GM12878 (cell line): ENCODE measurements at regions not wholly inside any gene's neighbourhood (a gene's known extent, or its start where the extent isn't known, plus 50 kb on each side); places are given as distances from the start of the nearest gene placed in this dataset.

Experiments used
- ATAC-seq: fragments of 200-7000 bp; cut with Tn5 transposase; 3 replicates; pipeline ENCODE4 v1.9.1; 2020; ENCODE audit warnings: mild to moderate bottlenecking, moderate library complexity
- BruUV-seq: library from RNA; stranded (reverse); fragments of 400-500 nt; replicated peaks from 2 replicates; lab custom pipeline; 2021; lab: Mats Ljungman, UMichigan
- CTCF ChIA-PET: fragments of 300-600 bp; sonication (Branson Sonifier 250); formaldehyde crosslinking; extraction: SDS; loops from one replicate; lab custom pipeline; 2021; ENCODE audit warnings: inconsistent platforms; lab: Yijun Ruan, JAX
- POLR2A ChIA-PET: fragments of 350-600 bp; formaldehyde crosslinking; extraction: SDS; loops from one replicate; lab custom pipeline; 2021; ENCODE audit warnings: inconsistent platforms; lab: Charles Lee
- RAD21 ChIA-PET: fragments of 300-600 bp; sonication (Branson Sonifier 250); formaldehyde crosslinking; loops from one replicate; lab custom pipeline; 2023; ENCODE audit warnings: antibody characterized with exemption; ENCODE audit not compliant: unreplicated experiment; lab: Charles Lee
- SMC1A ChIA-PET: fragments of 300-600 bp; sonication (Branson Sonifier 250); formaldehyde crosslinking; loops from one replicate; lab custom pipeline; 2023; ENCODE audit not compliant: unreplicated experiment, uncharacterized antibody; lab: Charles Lee
- DNase-seq: peaks from one replicate; pipeline ENCODE4 v3.0.0-alpha.2; 2011; ENCODE audit warnings: low read depth, low spot score
- FAIRE-seq: peaks from 3 replicates; lab custom pipeline; 2011; peaks lifted over from hg19 to GRCh38; lab: Jason Lieb, UNC
- H2AFZ ChIP-seq: 2 replicates; pipeline ENCODE4 v1.6.0; 2011; ENCODE audit warnings: low read depth, low read length, control low read depth; ENCODE audit not compliant: control insufficient read depth
- H3K27ac ChIP-seq: 2 replicates; pipeline ENCODE4 v1.5.1; 2011; ENCODE audit warnings: control low read depth; ENCODE audit not compliant: control insufficient read depth, insufficient read depth
- H3K27me3 ChIP-seq, 2 experiments: replicated peaks in 1 of 2; 2 replicates each; pipeline versions ENCODE4 v1.6.0 to v1.6.1; 2011; ENCODE audit warnings: low read length in 1 of 2; ENCODE audit not compliant: control insufficient read depth in 2 of 2, insufficient read depth in 2 of 2
- H3K36me3 ChIP-seq, 2 experiments: 2 replicates each; pipeline ENCODE4 v1.5.1; 2011; ENCODE audit warnings: low read length in 1 of 2; ENCODE audit not compliant: control insufficient read depth in 2 of 2, insufficient read depth in 2 of 2
- H3K4me1 ChIP-seq: 2 replicates; pipeline ENCODE4 v1.6.1; 2011; ENCODE audit warnings: mild to moderate bottlenecking, low read length, moderate library complexity, mixed read lengths; ENCODE audit not compliant: control insufficient read depth, insufficient read depth
- H3K4me2 ChIP-seq: 2 replicates; pipeline ENCODE4 v1.6.0; 2011; ENCODE audit warnings: control low read depth; ENCODE audit not compliant: control insufficient read depth, insufficient read depth
- H3K4me3 ChIP-seq: fragments of 200-600 bp; sonication (generic); 2 replicates; pipeline ENCODE4 v1.5.1; 2016
- H3K79me2 ChIP-seq: 2 replicates; pipeline ENCODE4 v1.6.0; 2011; ENCODE audit warnings: low read length; ENCODE audit not compliant: control insufficient read depth, insufficient read depth
- H3K9ac ChIP-seq: 2 replicates; pipeline ENCODE4 v1.8.0; 2011; ENCODE audit warnings: low read length, control low read depth, mixed read lengths; ENCODE audit not compliant: control insufficient read depth, insufficient read depth
- H3K9me3 ChIP-seq: replicated peaks from 3 replicates; pipeline ENCODE4 v1.5.1; 2011; ENCODE audit warnings: mild to moderate bottlenecking, low read length; ENCODE audit not compliant: control insufficient read depth, insufficient read depth
- H4K20me1 ChIP-seq: 2 replicates; pipeline ENCODE4 v1.6.0; 2011; ENCODE audit not compliant: control insufficient read depth, insufficient read depth
- HDAC6 ChIP-seq: fragments of 200-600 bp; sonication (generic); IDR thresholded peaks from one replicate; pipeline ENCODE4 v1.8.0; 2017; ENCODE audit warnings: antibody characterized with exemption; ENCODE audit not compliant: unreplicated experiment
- STAT1 ChIP-seq: fragments of 450-650 bp; conservative IDR thresholded peaks from 2 replicates; pipeline ENCODE4 v1.6.1; 2014; ENCODE audit warnings: antibody characterized with exemption, mild to moderate bottlenecking
- TARDBP ChIP-seq: IDR thresholded peaks from 2 replicates; pipeline ENCODE4 v1.6.1; 2016; ENCODE audit warnings: borderline replicate concordance
- TBL1XR1 ChIP-seq: IDR thresholded peaks from 2 replicates; pipeline ENCODE4 v1.6.1; 2012; ENCODE audit warnings: low read depth, low read length, improper control_type of control experiment
- ZNF384 ChIP-seq: IDR thresholded peaks from 2 replicates; pipeline ENCODE4 v1.6.1; 2012; ENCODE audit warnings: low read depth, mild to moderate bottlenecking, low read length, improper control_type of control experiment, borderline replicate concordance
- ZZZ3 ChIP-seq: IDR thresholded peaks from 2 replicates; pipeline ENCODE4 v1.6.1; 2011; ENCODE audit warnings: low read depth; ENCODE audit not compliant: control insufficient read depth, insufficient read length
- WGBS: methylation state at CpG from one replicate; pipeline ENCODE4 v1.1.6; 2016; ENCODE audit warnings: low lambda C conversion rate; ENCODE audit not compliant: insufficient replicate concordance, insufficient coverage; ENCODE audit errors: missing lambda C conversion rate; 5-methylcytosine and 5-hydroxymethylcytosine counted together
- in situ Hi-C: fragments of 300-500 bp; cut with MboI; formaldehyde crosslinking; loops from 9 replicates; pipeline ENCODE4 v1.14.3; 2018; ENCODE audit warnings: mixed read lengths
- intact Hi-C: fragments of 100-400 bp; cut with micrococcal nuclease; formaldehyde crosslinking; loops from one replicate; pipeline ENCODE4 v1.14.2; 2022; ENCODE audit not compliant: unreplicated experiment
- TF ChIP-seq, protein P1 (sequence below): fragments of 450-650 bp; conservative IDR thresholded peaks from 2 replicates; pipeline ENCODE4 v1.6.1; 2017; ENCODE audit warnings: mild to moderate bottlenecking, moderate library complexity
- TF ChIP-seq, protein P2 (sequence below): fragments of 450-650 bp; IDR thresholded peaks from 2 replicates; pipeline ENCODE4 v1.6.1; 2017; ENCODE audit warnings: mild to moderate bottlenecking
- TF ChIP-seq, protein P3 (sequence below): fragments of 450-650 bp; formaldehyde crosslinking; IDR thresholded peaks from 2 replicates; pipeline ENCODE4 v1.4.0; 2020; ENCODE audit warnings: mild to moderate bottlenecking, moderate library complexity
- TF ChIP-seq, protein P4 (sequence below): fragments of 450-650 bp; IDR thresholded peaks from 2 replicates; pipeline ENCODE4 v1.6.1; 2017; ENCODE audit warnings: mild to moderate bottlenecking, low read depth, inconsistent platforms; ENCODE audit not compliant: poor library complexity, severe bottlenecking

DNA sequence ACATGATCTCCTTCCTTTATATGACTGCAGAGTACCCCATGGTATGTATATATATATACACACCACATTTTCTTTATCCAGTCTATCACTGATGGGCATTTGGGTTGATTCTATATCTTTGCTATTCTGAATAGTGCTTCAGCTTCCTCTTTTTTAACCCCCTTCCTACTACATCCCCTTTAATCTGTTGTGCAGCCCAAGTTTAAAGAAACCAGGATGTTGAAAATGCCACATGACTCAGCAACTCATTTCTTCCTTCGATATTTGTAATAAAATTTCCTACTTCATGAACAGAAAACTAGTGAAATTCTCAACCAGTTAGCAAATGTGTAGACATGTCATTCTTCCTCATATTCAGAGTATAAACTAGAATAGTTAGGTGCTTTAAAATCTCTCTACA, 1245.7 kb upstream of the SORCS1 start:
- Histone ChIP-seq H4K20me1 (no peaks in the 10 kb centered on the region), H2AFZ (no peak overlapping the region), H3K9ac (no peak overlapping the region), H3K27me3 (no peaks in the 10 kb centered on the region), H3K27ac (no peak overlapping the region), H3K9me3 (no peaks in the 10 kb centered on the region), H3K36me3 (no peaks in the 10 kb centered on the region), H3K4me2 (no peak overlapping the region), H3K79me2 (no peaks in the 10 kb centered on the region), H3K4me1 (no peaks in the 10 kb centered on the region), H3K4me3 (no peak overlapping the region)
- POLR2A ChIA-PET = no interaction called here
- in situ Hi-C loops = no loop called here
- SMC1A ChIA-PET = no interaction called here
- ATAC-seq (no peak), DNase-seq (no peak), FAIRE-seq (no peak)
- CTCF ChIA-PET = interaction anchor here (0.6 kb wide), 1 partner anchor 132 kb away, joined by 3 read pairs; no protein-coding TSS in a partner anchor
- 0% methylated on average over 1 of the region's 1 CpG for WGBS
- BruUV-seq = no TSS peak
- RAD21 ChIA-PET = no interaction called here
- intact Hi-C loops = no loop called here
- TF ChIP-seq ZNF384 (no peak), TARDBP (no peak), HDAC6 (no peak), ZZZ3 (no peak), TBL1XR1 (no peak), STAT1 (no peak)
- TF ChIP-seq, protein P1, sequence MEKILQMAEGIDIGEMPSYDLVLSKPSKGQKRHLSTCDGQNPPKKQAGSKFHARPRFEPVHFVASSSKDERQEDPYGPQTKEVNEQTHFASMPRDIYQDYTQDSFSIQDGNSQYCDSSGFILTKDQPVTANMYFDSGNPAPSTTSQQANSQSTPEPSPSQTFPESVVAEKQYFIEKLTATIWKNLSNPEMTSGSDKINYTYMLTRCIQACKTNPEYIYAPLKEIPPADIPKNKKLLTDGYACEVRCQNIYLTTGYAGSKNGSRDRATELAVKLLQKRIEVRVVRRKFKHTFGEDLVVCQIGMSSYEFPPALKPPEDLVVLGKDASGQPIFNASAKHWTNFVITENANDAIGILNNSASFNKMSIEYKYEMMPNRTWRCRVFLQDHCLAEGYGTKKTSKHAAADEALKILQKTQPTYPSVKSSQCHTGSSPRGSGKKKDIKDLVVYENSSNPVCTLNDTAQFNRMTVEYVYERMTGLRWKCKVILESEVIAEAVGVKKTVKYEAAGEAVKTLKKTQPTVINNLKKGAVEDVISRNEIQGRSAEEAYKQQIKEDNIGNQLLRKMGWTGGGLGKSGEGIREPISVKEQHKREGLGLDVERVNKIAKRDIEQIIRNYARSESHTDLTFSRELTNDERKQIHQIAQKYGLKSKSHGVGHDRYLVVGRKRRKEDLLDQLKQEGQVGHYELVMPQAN = no peak
- TF ChIP-seq, protein P2, sequence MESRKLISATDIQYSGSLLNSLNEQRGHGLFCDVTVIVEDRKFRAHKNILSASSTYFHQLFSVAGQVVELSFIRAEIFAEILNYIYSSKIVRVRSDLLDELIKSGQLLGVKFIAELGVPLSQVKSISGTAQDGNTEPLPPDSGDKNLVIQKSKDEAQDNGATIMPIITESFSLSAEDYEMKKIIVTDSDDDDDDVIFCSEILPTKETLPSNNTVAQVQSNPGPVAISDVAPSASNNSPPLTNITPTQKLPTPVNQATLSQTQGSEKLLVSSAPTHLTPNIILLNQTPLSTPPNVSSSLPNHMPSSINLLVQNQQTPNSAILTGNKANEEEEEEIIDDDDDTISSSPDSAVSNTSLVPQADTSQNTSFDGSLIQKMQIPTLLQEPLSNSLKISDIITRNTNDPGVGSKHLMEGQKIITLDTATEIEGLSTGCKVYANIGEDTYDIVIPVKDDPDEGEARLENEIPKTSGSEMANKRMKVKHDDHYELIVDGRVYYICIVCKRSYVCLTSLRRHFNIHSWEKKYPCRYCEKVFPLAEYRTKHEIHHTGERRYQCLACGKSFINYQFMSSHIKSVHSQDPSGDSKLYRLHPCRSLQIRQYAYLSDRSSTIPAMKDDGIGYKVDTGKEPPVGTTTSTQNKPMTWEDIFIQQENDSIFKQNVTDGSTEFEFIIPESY = no peak
- TF ChIP-seq, protein P3, sequence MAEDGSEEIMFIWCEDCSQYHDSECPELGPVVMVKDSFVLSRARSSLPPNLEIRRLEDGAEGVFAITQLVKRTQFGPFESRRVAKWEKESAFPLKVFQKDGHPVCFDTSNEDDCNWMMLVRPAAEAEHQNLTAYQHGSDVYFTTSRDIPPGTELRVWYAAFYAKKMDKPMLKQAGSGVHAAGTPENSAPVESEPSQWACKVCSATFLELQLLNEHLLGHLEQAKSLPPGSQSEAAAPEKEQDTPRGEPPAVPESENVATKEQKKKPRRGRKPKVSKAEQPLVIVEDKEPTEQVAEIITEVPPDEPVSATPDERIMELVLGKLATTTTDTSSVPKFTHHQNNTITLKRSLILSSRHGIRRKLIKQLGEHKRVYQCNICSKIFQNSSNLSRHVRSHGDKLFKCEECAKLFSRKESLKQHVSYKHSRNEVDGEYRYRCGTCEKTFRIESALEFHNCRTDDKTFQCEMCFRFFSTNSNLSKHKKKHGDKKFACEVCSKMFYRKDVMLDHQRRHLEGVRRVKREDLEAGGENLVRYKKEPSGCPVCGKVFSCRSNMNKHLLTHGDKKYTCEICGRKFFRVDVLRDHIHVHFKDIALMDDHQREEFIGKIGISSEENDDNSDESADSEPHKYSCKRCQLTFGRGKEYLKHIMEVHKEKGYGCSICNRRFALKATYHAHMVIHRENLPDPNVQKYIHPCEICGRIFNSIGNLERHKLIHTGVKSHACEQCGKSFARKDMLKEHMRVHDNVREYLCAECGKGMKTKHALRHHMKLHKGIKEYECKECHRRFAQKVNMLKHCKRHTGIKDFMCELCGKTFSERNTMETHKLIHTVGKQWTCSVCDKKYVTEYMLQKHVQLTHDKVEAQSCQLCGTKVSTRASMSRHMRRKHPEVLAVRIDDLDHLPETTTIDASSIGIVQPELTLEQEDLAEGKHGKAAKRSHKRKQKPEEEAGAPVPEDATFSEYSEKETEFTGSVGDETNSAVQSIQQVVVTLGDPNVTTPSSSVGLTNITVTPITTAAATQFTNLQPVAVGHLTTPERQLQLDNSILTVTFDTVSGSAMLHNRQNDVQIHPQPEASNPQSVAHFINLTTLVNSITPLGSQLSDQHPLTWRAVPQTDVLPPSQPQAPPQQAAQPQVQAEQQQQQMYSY (CRISPR knock-in tag) = no peak
- TF ChIP-seq, protein P4, sequence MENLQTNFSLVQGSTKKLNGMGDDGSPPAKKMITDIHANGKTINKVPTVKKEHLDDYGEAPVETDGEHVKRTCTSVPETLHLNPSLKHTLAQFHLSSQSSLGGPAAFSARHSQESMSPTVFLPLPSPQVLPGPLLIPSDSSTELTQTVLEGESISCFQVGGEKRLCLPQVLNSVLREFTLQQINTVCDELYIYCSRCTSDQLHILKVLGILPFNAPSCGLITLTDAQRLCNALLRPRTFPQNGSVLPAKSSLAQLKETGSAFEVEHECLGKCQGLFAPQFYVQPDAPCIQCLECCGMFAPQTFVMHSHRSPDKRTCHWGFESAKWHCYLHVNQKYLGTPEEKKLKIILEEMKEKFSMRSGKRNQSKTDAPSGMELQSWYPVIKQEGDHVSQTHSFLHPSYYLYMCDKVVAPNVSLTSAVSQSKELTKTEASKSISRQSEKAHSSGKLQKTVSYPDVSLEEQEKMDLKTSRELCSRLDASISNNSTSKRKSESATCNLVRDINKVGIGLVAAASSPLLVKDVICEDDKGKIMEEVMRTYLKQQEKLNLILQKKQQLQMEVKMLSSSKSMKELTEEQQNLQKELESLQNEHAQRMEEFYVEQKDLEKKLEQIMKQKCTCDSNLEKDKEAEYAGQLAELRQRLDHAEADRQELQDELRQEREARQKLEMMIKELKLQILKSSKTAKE = no peak
